Mesendoderm (in vitro differentiated cells): ENCODE measurements at regions not wholly inside any gene's neighbourhood (a gene's known extent, or its start where the extent isn't known, plus 50 kb on each side); places are given as distances from the start of the nearest gene placed in this dataset.

Source experiments
- DNase-seq: peaks from one replicate; pipeline ENCODE4 v3.0.0; 2013
- H2AK5ac ChIP-seq: 2 replicates; pipeline ENCODE4 v1.6.1; 2013; ENCODE audit warnings: low read length, inconsistent platforms
- H2BK120ac ChIP-seq: 2 replicates; pipeline ENCODE4 v1.6.1; 2013; ENCODE audit warnings: low read depth, mild to moderate bottlenecking, low read length, moderate library complexity, mixed read lengths
- H2BK15ac ChIP-seq: replicated peaks from 2 replicates; pipeline ENCODE4 v1.6.1; 2013; ENCODE audit warnings: low read depth, mild to moderate bottlenecking, moderate library complexity
- H2BK5ac ChIP-seq: 2 replicates; pipeline ENCODE4 v1.6.1; 2013; ENCODE audit warnings: low read length, inconsistent platforms
- H3K18ac ChIP-seq: 2 replicates; pipeline ENCODE4 v1.6.1; 2013; ENCODE audit warnings: mild to moderate bottlenecking, low read length, mixed read lengths
- H3K23ac ChIP-seq: one replicate; pipeline ENCODE4 v1.6.1; 2013; ENCODE audit warnings: low read length
- H3K27ac ChIP-seq: 2 replicates; pipeline ENCODE4 v1.5.1; 2013; ENCODE audit warnings: low read depth, mild to moderate bottlenecking, inconsistent platforms, low read length, moderate library complexity
- H3K27me3 ChIP-seq: 2 replicates; pipeline ENCODE4 v1.6.1; 2013; ENCODE audit warnings: low read length, control low read depth, mild to moderate bottlenecking, inconsistent platforms; ENCODE audit not compliant: insufficient read depth, poor library complexity
- H3K36me3 ChIP-seq: 2 replicates; pipeline ENCODE4 v1.6.1; 2013; ENCODE audit warnings: low read length, inconsistent platforms; ENCODE audit not compliant: control insufficient read depth, insufficient read depth
- H3K4ac ChIP-seq: one replicate; pipeline ENCODE4 v1.6.1; 2013; ENCODE audit warnings: low read depth, mild to moderate bottlenecking, low read length, moderate library complexity
- H3K4me1 ChIP-seq: 2 replicates; pipeline ENCODE4 v1.6.1; 2013; ENCODE audit warnings: low read depth, low read length, inconsistent platforms; ENCODE audit not compliant: control insufficient read depth
- H3K4me2 ChIP-seq: 2 replicates; pipeline ENCODE4 v1.6.1; 2013; ENCODE audit warnings: low read length
- H3K4me3 ChIP-seq: 2 replicates; pipeline ENCODE4 v1.5.1; 2013; ENCODE audit warnings: mild to moderate bottlenecking, low read length
- H3K56ac ChIP-seq: one replicate; pipeline ENCODE4 v1.6.1; 2013; ENCODE audit warnings: low read length
- H3K79me1 ChIP-seq: 2 replicates; pipeline ENCODE4 v1.6.1; 2013; ENCODE audit warnings: low read length, inconsistent platforms
- H3K79me2 ChIP-seq: 2 replicates; pipeline ENCODE4 v1.6.1; 2013; ENCODE audit warnings: mild to moderate bottlenecking, low read length; ENCODE audit not compliant: control insufficient read depth, insufficient read depth
- H3K9ac ChIP-seq: 2 replicates; pipeline ENCODE4 v1.6.1; 2013; ENCODE audit warnings: low read length, inconsistent platforms
- H4K5ac ChIP-seq: one replicate; pipeline ENCODE4 v1.6.1; 2013; ENCODE audit warnings: low read length
- H4K8ac ChIP-seq: one replicate; pipeline ENCODE4 v1.6.1; 2013; ENCODE audit warnings: low read depth, mild to moderate bottlenecking, control low read depth, low read length, moderate library complexity
- WGBS: extraction: QIAGEN DNeasy Blood & Tissue Kit; methylation state at CpG from one replicate; pipeline ENCODE4 v1.1.7; 2013; ENCODE audit warnings: low lambda C conversion rate, missing lambda C conversion rate; ENCODE audit not compliant: insufficient coverage; ENCODE audit errors: extremely low coverage; 5-methylcytosine and 5-hydroxymethylcytosine counted together

GRCh38 chr1:96259399-96259798 is 462.2 kb upstream of the PTBP2 start:
- WGBS, result no CpG with 5 or more reads among the region's 2 CpGs
- H3K4me2 ChIP-seq, result no peak overlapping the region
- H3K79me1 ChIP-seq, result no peaks in the 10 kb centered on the region
- peak; percentile 90 for DNase-seq
- no peaks in the 10 kb centered on the region for H3K79me2 ChIP-seq
- no peak overlapping the region for H3K23ac ChIP-seq
- no peak overlapping the region for H4K8ac ChIP-seq
- no peak overlapping the region for H3K4ac ChIP-seq
- H2BK15ac ChIP-seq, result no peak overlapping the region
- no peak overlapping the region for H3K27ac ChIP-seq
- no peak overlapping the region for H4K5ac ChIP-seq
- no peak overlapping the region for H3K56ac ChIP-seq
- no peaks in the 10 kb centered on the region for H3K27me3 ChIP-seq
- H3K36me3 ChIP-seq, result no peaks in the 10 kb centered on the region
- no peak overlapping the region for H3K4me3 ChIP-seq
- H2BK5ac ChIP-seq, result no peak overlapping the region
- no peak overlapping the region for H3K18ac ChIP-seq
- H3K9ac ChIP-seq, result no peak overlapping the region
- H2AK5ac ChIP-seq, result no peak overlapping the region
- H2BK120ac ChIP-seq, result no peak overlapping the region
- no peaks in the 10 kb centered on the region for H3K4me1 ChIP-seq

GRCh38 chr1:96281491-96281890 is 440.1 kb upstream of the PTBP2 start:
- Histone ChIP-seq H3K79me2 (no peaks in the 10 kb centered on the region), H4K5ac (no peak overlapping the region), H3K79me1 (no peaks in the 10 kb centered on the region), H2BK5ac (no peak overlapping the region), H2BK15ac (no peak overlapping the region), H3K56ac (no peak overlapping the region), H3K27ac (no peak overlapping the region), H4K8ac (no peak overlapping the region), H2BK120ac (no peak overlapping the region), H3K9ac (no peak overlapping the region), H3K4me1 (no peaks in the 10 kb centered on the region), H2AK5ac (no peak overlapping the region), H3K36me3 (no peaks in the 10 kb centered on the region), H3K18ac (no peak overlapping the region), H3K4me3 (no peak overlapping the region), H3K23ac (no peak overlapping the region), H3K4ac (no peak overlapping the region), H3K27me3 (no peaks in the 10 kb centered on the region), H3K4me2 (no peak overlapping the region)
- no peak for DNase-seq
- no CpG with 5 or more reads among the region's 1 CpG for WGBS

GRCh38 chr1:96290033-96290432 is 431.6 kb upstream of the PTBP2 start:
- no peak overlapping the region for H3K56ac ChIP-seq
- H4K5ac ChIP-seq, result no peak overlapping the region
- no peak overlapping the region for H3K9ac ChIP-seq
- no peaks in the 10 kb centered on the region for H3K79me2 ChIP-seq
- no peak overlapping the region for H2BK120ac ChIP-seq
- no peaks in the 10 kb centered on the region for H3K4me1 ChIP-seq
- H3K79me1 ChIP-seq, result no peaks in the 10 kb centered on the region
- H3K27me3 ChIP-seq, result no peaks in the 10 kb centered on the region
- no peak overlapping the region for H3K23ac ChIP-seq
- no peak overlapping the region for H3K4me3 ChIP-seq
- no peak overlapping the region for H3K18ac ChIP-seq
- no peak for DNase-seq
- no peak overlapping the region for H4K8ac ChIP-seq
- no CpG with 5 or more reads among the region's 1 CpG for WGBS
- no peak overlapping the region for H3K4ac ChIP-seq
- H2BK5ac ChIP-seq, result no peak overlapping the region
- no peak overlapping the region for H2AK5ac ChIP-seq
- H3K36me3 ChIP-seq, result no peaks in the 10 kb centered on the region
- H3K4me2 ChIP-seq, result no peak overlapping the region
- no peak overlapping the region for H3K27ac ChIP-seq
- H2BK15ac ChIP-seq, result no peak overlapping the region

- no peak overlapping the region for H3K27ac ChIP-seq
- H3K9ac ChIP-seq, result no peak overlapping the region
- H2BK120ac ChIP-seq, result no peak overlapping the region
Measured at GRCh38 chr1:96290801-96291200, 430.8 kb upstream of the PTBP2 start.

GRCh38 chr1:96291468-96291867 is 430.1 kb upstream of the PTBP2 start:
- no peak overlapping the region for H3K9ac ChIP-seq
- H3K18ac ChIP-seq, result no peak overlapping the region
- H3K4me2 ChIP-seq, result no peak overlapping the region
- H3K4me1 ChIP-seq, result no peaks in the 10 kb centered on the region
- no peak overlapping the region for H4K8ac ChIP-seq
- H3K27ac ChIP-seq, result no peak overlapping the region
- H2AK5ac ChIP-seq, result no peak overlapping the region
- no peak overlapping the region for H2BK15ac ChIP-seq
- H2BK5ac ChIP-seq, result no peak overlapping the region
- H3K79me1 ChIP-seq, result no peaks in the 10 kb centered on the region
- WGBS, result no CpG with 5 or more reads among the region's 2 CpGs
- H2BK120ac ChIP-seq, result no peak overlapping the region
- H3K27me3 ChIP-seq, result no peaks in the 10 kb centered on the region
- no peak overlapping the region for H3K23ac ChIP-seq
- no peaks in the 10 kb centered on the region for H3K36me3 ChIP-seq
- no peak overlapping the region for H3K4ac ChIP-seq
- no peaks in the 10 kb centered on the region for H3K79me2 ChIP-seq
- H3K56ac ChIP-seq, result no peak overlapping the region
- DNase-seq, result no peak
- no peak overlapping the region for H3K4me3 ChIP-seq
- no peak overlapping the region for H4K5ac ChIP-seq

More at GRCh38 chr1:96290801-96291200, 430.8 kb upstream of the PTBP2 start:
- no peak for DNase-seq
- Histone ChIP-seq H3K18ac (no peak overlapping the region), H3K4me1 (no peaks in the 10 kb centered on the region), H3K4ac (no peak overlapping the region), H3K27me3 (no peaks in the 10 kb centered on the region), H4K5ac (no peak overlapping the region), H2AK5ac (no peak overlapping the region), H2BK15ac (no peak overlapping the region), H3K36me3 (no peaks in the 10 kb centered on the region), H3K4me3 (no peak overlapping the region), H2BK5ac (no peak overlapping the region), H3K4me2 (no peak overlapping the region), H3K79me1 (no peaks in the 10 kb centered on the region), H4K8ac (no peak overlapping the region), H3K23ac (no peak overlapping the region), H3K56ac (no peak overlapping the region), H3K79me2 (no peaks in the 10 kb centered on the region)

- H2BK120ac ChIP-seq, result no peak overlapping the region
- no peaks in the 10 kb centered on the region for H3K79me1 ChIP-seq
- no peak overlapping the region for H3K56ac ChIP-seq
- no peaks in the 10 kb centered on the region for H3K36me3 ChIP-seq
- no peak overlapping the region for H3K4me3 ChIP-seq
- H4K5ac ChIP-seq, result no peak overlapping the region
- H3K79me2 ChIP-seq, result no peaks in the 10 kb centered on the region
- no peak overlapping the region for H3K4me2 ChIP-seq
- no peak overlapping the region for H2AK5ac ChIP-seq
- no peaks in the 10 kb centered on the region for H3K4me1 ChIP-seq
- H3K18ac ChIP-seq, result no peak overlapping the region
- no peak overlapping the region for H3K23ac ChIP-seq
- no peak overlapping the region for H3K9ac ChIP-seq
- DNase-seq, result no peak
- WGBS, result no CpG with 5 or more reads among the region's 2 CpGs
- no peak overlapping the region for H3K4ac ChIP-seq
- H3K27ac ChIP-seq, result no peak overlapping the region
- no peak overlapping the region for H4K8ac ChIP-seq
- H2BK5ac ChIP-seq, result no peak overlapping the region
- H3K27me3 ChIP-seq, result no peaks in the 10 kb centered on the region
- H2BK15ac ChIP-seq, result no peak overlapping the region
Measured at GRCh38 chr1:96292141-96292540, 429.4 kb upstream of the PTBP2 start.
